ENCODE measurements at regions not wholly inside any gene's neighbourhood (a gene's known extent, or its start where the extent isn't known, plus 50 kb on each side); places are given as distances from the start of the nearest gene placed in this dataset.

DNA sequence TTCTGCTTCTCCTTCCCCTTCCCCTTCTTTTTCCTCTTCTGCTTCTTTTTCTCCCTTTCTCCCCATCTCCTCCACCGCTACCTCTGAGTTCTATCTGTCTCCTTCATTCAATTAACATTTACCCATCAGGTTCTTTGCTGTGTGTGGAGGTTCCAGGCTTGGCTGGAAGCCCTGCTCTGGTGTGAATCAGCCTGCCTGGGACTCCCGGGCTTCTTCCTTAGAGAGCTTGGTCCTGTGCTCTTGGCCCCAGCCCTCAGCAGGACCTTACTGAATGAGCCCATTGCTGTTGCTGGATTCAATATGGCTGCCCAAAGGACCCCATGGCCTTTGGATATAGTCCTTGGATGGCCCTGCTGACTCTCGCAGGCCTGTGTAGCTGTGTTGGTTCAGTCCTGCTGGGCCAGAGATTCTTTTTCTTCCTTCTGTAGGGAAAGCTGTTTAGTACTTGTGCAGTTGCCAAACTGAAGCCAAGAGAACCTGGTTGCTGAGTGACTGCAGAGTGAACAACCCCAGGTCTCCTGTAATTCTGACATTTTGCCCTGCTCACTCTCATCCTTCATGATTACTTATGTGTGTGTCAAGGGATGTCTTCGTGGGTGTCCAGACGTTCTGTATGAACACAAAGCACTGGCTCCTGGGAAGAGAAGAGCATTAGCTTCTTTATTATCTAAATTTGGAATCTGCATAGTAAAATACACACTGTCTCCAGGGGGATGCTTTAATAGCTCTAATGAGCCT is 81.0 kb upstream of the ZBED5 start:
- Histone ChIP-seq H3K79me2 (ENCODE audit: control insufficient read depth, insufficient read depth, low read length, unreplicated experiment) (no peaks in the 10 kb centered on the region), H3K4me3 (ENCODE audit: low read depth, low read length) (no peak overlapping the region)

DNA sequence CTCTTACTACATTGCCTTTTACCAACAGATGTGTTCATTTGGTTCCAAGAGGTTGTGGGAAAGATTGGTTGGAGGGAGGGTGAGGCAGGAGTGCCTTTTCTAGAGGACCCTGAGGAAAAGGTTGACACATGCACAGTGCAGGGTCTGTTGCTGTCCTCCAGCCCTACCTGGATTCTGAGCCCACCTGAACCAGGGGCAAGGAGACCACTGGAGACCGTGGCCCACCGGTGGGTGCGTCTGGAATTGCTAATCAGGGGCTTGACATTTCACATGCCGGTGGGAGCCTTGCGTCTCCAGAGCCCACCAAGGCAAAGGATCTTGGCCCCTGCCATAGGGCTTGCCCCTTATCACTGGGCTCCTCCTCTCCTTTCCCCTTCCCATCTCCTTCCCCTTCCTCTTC is 80.4 kb upstream of the ZBED5 start:
- Histone ChIP-seq H3K4me3 (ENCODE audit: low read depth, low read length) (no peak overlapping the region), H3K27me3 (ENCODE audit: insufficient read depth, low read length) (no peaks in the 10 kb centered on the region)

More for the DNA sequence above, 81.0 kb upstream of the ZBED5 start:
- peaks cover 4% of the 10 kb centered on the region for H3K4me1 ChIP-seq (ENCODE audit: control insufficient read depth, insufficient read depth, low read length, unreplicated experiment)
- H3K36me3 ChIP-seq (ENCODE audit: insufficient read depth, low read length) = no peaks in the 10 kb centered on the region
- no peaks in the 10 kb centered on the region for H3K27me3 ChIP-seq (ENCODE audit: insufficient read depth, low read length)
- no peak overlapping the region for H3K27ac ChIP-seq (ENCODE audit: low read depth, low read length)
- no peak overlapping the region for H2AFZ ChIP-seq (ENCODE audit: low read length, unreplicated experiment)

DNA sequence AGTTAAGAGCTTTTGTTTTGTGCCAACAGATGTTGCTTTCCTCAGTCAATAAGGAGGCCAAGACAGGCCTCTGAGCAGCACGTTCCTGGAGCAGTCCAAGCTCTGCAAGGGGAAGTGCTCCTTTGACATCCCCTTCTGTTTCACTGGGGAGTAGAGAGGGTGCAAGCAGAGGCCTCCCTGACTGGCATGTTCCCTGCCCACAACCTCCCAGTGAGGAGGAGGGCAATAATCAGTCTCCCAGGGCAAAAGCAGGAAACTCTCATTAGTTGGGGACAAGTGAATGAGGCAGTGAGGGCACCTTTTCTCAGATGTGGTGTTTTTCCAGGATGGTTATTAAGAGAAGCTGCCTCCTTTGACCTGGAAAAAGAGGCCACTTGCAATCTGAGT is 79.5 kb upstream of the ZBED5 start:
- Histone ChIP-seq H3K36me3 (ENCODE audit: insufficient read depth, low read length) (no peaks in the 10 kb centered on the region), H3K4me3 (ENCODE audit: low read depth, low read length) (no peak overlapping the region), H3K27me3 (ENCODE audit: insufficient read depth, low read length) (no peaks in the 10 kb centered on the region), H3K79me2 (ENCODE audit: control insufficient read depth, insufficient read depth, low read length, unreplicated experiment) (no peaks in the 10 kb centered on the region), H3K4me1 (ENCODE audit: control insufficient read depth, insufficient read depth, low read length, unreplicated experiment) (peaks cover 4% of the 10 kb centered on the region), H2AFZ (ENCODE audit: low read length, unreplicated experiment) (no peak overlapping the region), H3K27ac (ENCODE audit: low read depth, low read length) (no peak overlapping the region)

More for the DNA sequence above, 80.4 kb upstream of the ZBED5 start:
- H3K27ac ChIP-seq (ENCODE audit: low read depth, low read length) = no peak overlapping the region
- no peak overlapping the region for H2AFZ ChIP-seq (ENCODE audit: low read length, unreplicated experiment)
- H3K79me2 ChIP-seq (ENCODE audit: control insufficient read depth, insufficient read depth, low read length, unreplicated experiment) = no peaks in the 10 kb centered on the region
- H3K4me1 ChIP-seq (ENCODE audit: control insufficient read depth, insufficient read depth, low read length, unreplicated experiment) = peaks cover 7% of the 10 kb centered on the region
- no peaks in the 10 kb centered on the region for H3K36me3 ChIP-seq (ENCODE audit: insufficient read depth, low read length)

DNA sequence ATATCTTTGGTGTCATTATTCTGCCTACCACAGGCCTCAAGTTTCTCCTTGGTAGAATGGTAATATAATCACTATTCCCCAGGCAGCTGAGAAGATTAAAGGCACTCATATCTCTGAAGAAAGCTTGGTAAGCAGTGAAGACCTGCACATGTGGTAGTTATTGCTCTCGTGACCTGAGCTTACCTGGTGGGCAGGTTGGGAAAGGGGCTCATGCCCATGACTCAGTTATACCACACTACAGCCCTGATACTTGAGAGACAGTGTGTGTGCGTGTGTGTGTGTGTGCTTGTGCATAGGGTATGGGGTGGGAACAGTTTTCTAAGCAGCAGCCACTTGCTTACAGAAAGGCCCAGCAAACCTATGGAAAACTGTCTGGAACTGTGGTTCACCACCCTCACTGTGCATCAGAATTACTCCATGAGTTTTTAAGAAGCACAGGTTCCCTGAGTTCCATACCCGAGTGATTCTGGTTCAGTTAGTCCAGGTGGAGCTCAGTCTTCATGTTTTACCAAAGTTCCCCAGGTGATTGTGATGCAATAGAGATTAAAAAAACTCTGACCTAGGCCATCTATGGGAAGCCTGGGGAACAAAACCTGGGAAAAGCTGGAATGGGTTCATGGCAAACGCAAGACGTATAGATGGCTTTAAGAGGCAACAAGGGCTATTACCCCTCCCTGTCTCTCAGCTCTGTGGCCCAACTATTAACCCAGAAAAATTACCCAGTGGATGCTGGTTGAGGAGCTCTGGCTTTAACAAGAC is 79.0 kb upstream of the ZBED5 start:
- H2AFZ ChIP-seq (ENCODE audit: low read length, unreplicated experiment) = no peak overlapping the region
- H3K27me3 ChIP-seq (ENCODE audit: insufficient read depth, low read length) = no peaks in the 10 kb centered on the region
- peaks cover 4% of the 10 kb centered on the region for H3K4me1 ChIP-seq (ENCODE audit: control insufficient read depth, insufficient read depth, low read length, unreplicated experiment)

DNA sequence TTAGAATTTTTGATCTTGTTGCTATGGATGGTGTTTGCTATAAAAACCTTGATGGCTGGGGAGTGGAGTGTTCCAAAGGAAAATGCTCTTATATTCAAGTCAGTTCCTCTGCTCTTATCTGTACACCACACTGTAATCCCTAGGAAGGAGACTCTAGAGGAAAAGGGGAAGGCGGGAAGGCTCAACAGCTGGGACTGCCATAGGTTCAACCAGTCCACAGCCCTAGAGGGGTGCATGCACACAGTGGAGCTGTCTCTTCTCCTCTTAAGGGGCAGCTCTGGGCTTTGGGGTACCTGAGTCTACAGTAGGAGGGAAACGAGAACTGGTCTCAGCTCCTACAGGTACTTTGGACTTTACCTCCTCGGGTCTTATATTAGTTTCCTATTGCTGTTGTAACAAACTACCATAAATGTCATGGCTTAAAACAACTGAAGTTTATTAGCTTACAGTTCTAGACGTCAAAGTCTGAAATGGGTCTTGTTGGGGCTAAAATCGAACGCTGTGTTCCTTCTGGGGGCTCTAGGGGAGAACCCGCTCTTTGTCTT is 77.2 kb upstream of the ZBED5 start:
- H2AFZ ChIP-seq (ENCODE audit: low read length, unreplicated experiment) = no peak overlapping the region
- no peaks in the 10 kb centered on the region for H3K27me3 ChIP-seq (ENCODE audit: insufficient read depth, low read length)
- no peak overlapping the region for H3K27ac ChIP-seq (ENCODE audit: low read depth, low read length)
- H3K79me2 ChIP-seq (ENCODE audit: control insufficient read depth, insufficient read depth, low read length, unreplicated experiment) = no peaks in the 10 kb centered on the region
- peaks cover 4% of the 10 kb centered on the region for H3K4me1 ChIP-seq (ENCODE audit: control insufficient read depth, insufficient read depth, low read length, unreplicated experiment)
- H3K36me3 ChIP-seq (ENCODE audit: insufficient read depth, low read length) = no peaks in the 10 kb centered on the region
- H3K4me3 ChIP-seq (ENCODE audit: low read depth, low read length) = no peak overlapping the region

More for the DNA sequence above, 79.0 kb upstream of the ZBED5 start:
- H3K36me3 ChIP-seq (ENCODE audit: insufficient read depth, low read length) = no peaks in the 10 kb centered on the region
- H3K27ac ChIP-seq (ENCODE audit: low read depth, low read length) = no peak overlapping the region
- no peaks in the 10 kb centered on the region for H3K79me2 ChIP-seq (ENCODE audit: control insufficient read depth, insufficient read depth, low read length, unreplicated experiment)
- H3K4me3 ChIP-seq (ENCODE audit: low read depth, low read length) = no peak overlapping the region

DNA sequence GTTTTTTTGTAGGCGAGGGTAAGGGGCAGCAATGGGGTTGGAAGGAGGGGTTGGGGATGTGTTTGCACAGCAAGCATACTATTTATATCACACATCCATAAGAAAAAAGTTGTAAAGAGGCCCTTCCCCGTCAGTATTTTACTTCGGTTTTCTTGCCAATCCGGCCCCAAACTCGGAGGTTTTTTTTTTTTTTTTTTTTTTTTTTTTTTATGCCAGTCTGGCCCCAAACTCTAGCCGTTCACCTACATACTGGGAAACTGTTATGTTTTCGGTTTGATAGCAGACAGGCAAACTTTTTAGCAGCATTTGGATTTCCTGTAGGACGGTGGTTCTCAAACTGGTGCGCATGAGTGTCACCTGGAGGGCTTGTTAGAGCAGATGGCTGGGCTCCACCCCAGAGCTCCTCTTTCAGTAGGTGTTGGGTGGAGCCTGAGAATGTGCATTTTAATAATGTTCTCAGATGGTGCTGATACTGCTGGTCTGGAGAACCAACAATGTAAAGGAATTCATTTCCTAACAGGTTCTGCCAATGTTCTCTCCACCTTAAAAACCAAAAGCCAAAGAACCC is 76.5 kb upstream of the ZBED5 start:
- no peak overlapping the region for H3K27ac ChIP-seq (ENCODE audit: low read depth, low read length)
- H3K27me3 ChIP-seq (ENCODE audit: insufficient read depth, low read length) = no peaks in the 10 kb centered on the region
- H3K79me2 ChIP-seq (ENCODE audit: control insufficient read depth, insufficient read depth, low read length, unreplicated experiment) = no peaks in the 10 kb centered on the region
- peaks cover 4% of the 10 kb centered on the region for H3K4me1 ChIP-seq (ENCODE audit: control insufficient read depth, insufficient read depth, low read length, unreplicated experiment)
- peak overlapping the region; percentile 87 for H3K4me3 ChIP-seq (ENCODE audit: low read depth, low read length)
- H2AFZ ChIP-seq (ENCODE audit: low read length, unreplicated experiment) = peak overlapping the region; percentile 98
- H3K36me3 ChIP-seq (ENCODE audit: insufficient read depth, low read length) = no peaks in the 10 kb centered on the region

DNA sequence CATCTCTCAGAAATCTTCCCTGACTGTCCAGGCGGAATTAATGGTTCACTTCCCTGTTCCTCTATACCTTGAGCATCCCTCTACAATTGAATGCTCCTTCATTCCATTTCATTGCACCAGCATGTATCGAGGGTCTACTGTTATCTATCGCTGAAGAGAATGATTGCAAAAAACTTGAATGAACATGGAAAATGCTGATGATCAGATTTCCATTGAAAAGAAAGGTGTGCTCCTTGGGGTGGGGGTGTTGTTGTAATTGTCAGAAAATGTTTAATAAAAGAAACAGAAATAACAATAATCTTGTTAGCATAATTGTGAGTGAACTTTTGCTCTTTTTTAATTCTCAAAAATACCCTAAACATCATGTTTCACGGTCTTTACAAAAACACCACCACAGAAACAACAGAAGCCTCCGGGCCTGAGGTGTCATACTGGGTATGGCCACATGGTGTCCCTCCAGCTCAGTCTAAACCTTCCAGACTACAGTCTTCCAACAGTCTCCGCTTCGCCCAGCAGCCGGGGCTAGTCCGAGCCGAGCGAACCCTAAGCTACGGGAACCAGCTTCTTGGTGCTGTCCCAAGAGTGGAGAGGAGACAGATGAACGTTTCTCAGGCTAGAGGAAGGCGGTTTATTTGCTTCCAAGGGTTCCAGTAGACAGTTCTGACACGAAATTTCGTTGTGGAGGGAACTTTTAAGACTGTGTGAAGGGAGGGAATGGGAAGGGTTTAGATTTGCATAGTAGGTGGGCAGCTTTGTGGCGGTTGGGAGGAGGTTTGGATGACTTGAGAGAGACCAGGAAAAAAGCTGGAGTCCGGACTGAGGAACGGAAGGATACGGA is 75.8 kb upstream of the ZBED5 start:
- no peaks in the 10 kb centered on the region for H3K79me2 ChIP-seq (ENCODE audit: control insufficient read depth, insufficient read depth, low read length, unreplicated experiment)
- peak overlapping the region; percentile 87 for H3K4me3 ChIP-seq (ENCODE audit: low read depth, low read length)
- H3K4me1 ChIP-seq (ENCODE audit: control insufficient read depth, insufficient read depth, low read length, unreplicated experiment) = peaks cover 4% of the 10 kb centered on the region
- no peaks in the 10 kb centered on the region for H3K36me3 ChIP-seq (ENCODE audit: insufficient read depth, low read length)
- H3K27me3 ChIP-seq (ENCODE audit: insufficient read depth, low read length) = no peaks in the 10 kb centered on the region
- peak overlapping the region; percentile 47; the same call in 1 of the 2 replicates for H3K27ac ChIP-seq (ENCODE audit: low read depth, low read length)
- peak overlapping the region; percentile 98 for H2AFZ ChIP-seq (ENCODE audit: low read length, unreplicated experiment)

DNA sequence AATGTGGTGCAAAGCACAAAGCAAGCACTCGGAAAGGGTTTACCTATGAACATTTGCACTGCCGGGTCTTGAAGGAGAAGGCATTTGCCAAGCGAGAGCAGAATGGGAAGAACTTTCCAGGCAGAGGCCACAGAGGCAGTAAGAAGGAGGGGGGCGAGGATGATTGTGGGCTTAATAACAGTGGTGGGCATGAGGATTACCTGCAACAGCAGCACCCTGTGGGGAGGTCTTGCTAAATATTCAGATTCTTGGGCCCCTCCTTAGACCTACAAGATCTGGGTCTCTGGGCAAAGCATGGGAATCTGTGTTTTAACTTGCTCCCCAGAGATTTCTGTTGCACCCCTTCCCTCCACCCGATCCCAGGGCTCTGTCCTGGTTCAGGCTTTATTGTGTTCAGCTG is 75.1 kb upstream of the ZBED5 start:
- no peak overlapping the region for H3K27ac ChIP-seq (ENCODE audit: low read depth, low read length)
- H3K36me3 ChIP-seq (ENCODE audit: insufficient read depth, low read length) = no peaks in the 10 kb centered on the region
- no peak overlapping the region for H2AFZ ChIP-seq (ENCODE audit: low read length, unreplicated experiment)
- H3K4me1 ChIP-seq (ENCODE audit: control insufficient read depth, insufficient read depth, low read length, unreplicated experiment) = peaks cover 4% of the 10 kb centered on the region
- H3K27me3 ChIP-seq (ENCODE audit: insufficient read depth, low read length) = no peaks in the 10 kb centered on the region
- H3K4me3 ChIP-seq (ENCODE audit: low read depth, low read length) = no peak overlapping the region
- no peaks in the 10 kb centered on the region for H3K79me2 ChIP-seq (ENCODE audit: control insufficient read depth, insufficient read depth, low read length, unreplicated experiment)

DNA sequence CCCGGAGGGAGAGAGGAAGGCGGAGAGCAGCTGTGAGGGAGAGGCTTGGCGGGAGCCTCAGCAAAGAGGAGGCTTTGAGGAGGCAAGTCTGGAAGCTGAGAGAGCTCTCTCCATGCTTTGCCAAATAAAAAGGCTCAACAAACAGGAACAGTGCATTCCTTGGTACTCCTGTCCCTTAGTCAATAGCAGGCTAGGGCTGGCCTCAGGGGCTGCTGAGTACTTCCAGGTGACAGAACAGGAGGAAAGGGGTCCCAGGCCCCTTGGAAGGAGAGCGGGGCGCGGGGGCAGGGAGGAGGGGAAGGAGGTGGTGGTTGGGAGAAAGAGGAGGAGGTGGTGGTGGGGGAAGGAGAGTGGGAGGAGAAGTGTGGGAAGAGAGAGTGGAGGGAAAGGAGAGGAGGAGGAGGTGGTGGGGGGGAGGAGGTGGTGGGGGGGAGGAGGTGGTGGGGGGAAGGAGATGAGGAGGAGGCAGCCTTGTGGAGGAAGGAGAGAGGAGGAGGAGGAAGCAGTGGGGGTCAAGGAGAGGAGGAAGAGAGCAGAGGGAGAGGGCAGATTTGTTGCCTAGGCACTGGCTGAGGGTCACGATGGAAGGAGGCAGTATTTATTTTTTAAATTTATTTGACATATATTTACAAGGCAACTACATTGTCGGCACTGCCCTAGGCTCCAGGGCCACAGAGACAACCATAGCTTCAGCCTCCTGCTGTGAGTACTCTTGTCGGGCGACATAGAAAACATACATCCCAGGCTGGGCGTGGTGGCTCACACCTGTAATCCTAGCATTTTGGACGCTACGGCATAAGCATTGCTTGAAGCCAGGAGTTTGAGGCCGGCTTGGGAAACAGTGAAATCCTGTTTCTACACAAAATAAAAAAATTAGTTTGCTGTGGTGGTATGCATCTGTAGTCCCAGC is 74.2 kb upstream of the ZBED5 start:
- Histone ChIP-seq H2AFZ (ENCODE audit: low read length, unreplicated experiment) (peak overlapping the region; percentile 64), H3K4me3 (ENCODE audit: low read depth, low read length) (peak overlapping the region; percentile 87), H3K27me3 (ENCODE audit: insufficient read depth, low read length) (no peaks in the 10 kb centered on the region), H3K27ac (ENCODE audit: low read depth, low read length) (peak overlapping the region; percentile 85), H3K36me3 (ENCODE audit: insufficient read depth, low read length) (no peaks in the 10 kb centered on the region), H3K4me1 (ENCODE audit: control insufficient read depth, insufficient read depth, low read length, unreplicated experiment) (peaks cover 12% of the 10 kb centered on the region), H3K79me2 (ENCODE audit: control insufficient read depth, insufficient read depth, low read length, unreplicated experiment) (no peaks in the 10 kb centered on the region)

All from ACC112 (cell line).